VCaP (cell line): ENCODE measurements at regions not wholly inside any gene's neighbourhood (a gene's known extent, or its start where the extent isn't known, plus 50 kb on each side); places are given as distances from the start of the nearest gene placed in this dataset.

ENCODE experiments used
- H3K27ac ChIP-seq: fragments of 450-650 bp; 2 replicates; pipeline ENCODE4 v1.5.1; 2017
- CTCF ChIP-seq: fragments of 450-650 bp; conservative IDR thresholded peaks from 2 replicates; pipeline ENCODE4 v1.5.1; 2017; ENCODE audit warnings: mild to moderate bottlenecking, moderate library complexity

DNA sequence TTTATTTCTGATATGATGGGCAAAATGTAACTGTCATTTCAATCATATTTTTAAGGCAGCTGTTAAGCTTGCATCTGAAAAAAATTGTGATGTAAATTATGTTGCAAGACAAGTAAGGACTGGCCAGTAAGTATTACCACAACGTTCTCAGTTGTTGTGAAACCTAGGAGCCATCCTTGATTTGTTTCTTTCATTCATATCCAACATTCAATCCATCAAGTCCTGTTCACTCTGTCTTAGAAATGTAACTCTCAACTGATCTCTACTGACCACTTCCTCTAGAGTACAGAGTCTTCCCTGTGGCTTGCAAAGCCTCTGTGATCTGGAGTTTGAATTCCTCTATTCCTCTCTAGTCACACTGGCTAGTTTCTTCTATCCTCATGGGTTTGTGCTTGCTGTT lies 161.4 kb upstream of the MAD2L1 start:
- TF ChIP-seq CTCF: no peak
- H3K27ac ChIP-seq: no peak overlapping the region

- H3K27ac ChIP-seq: no peak overlapping the region
- TF ChIP-seq CTCF: no peak
Measured at GRCh38 chr4:120227554-120227953, 160.9 kb upstream of the MAD2L1 start.

DNA sequence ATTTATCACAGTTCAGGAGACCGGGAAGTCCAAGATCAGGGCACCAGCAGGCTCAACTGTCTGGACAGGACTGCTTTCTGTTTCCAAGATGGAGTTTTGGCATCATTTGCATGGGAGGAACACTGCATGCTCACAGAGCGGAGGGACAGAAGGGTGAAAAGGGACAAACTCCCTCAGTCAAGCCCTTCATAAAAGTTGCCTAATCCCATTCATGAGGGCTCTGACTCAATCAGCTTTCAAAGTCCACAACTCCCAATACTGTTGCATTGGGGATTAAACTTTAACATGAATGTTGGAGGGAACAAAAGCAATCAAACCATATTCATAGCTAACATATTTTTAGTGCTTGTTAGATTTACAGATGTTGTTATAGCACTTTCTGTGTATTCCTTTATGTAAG lies 158.9 kb upstream of the MAD2L1 start:
- no peak for TF ChIP-seq CTCF
- H3K27ac ChIP-seq: no peak overlapping the region

DNA sequence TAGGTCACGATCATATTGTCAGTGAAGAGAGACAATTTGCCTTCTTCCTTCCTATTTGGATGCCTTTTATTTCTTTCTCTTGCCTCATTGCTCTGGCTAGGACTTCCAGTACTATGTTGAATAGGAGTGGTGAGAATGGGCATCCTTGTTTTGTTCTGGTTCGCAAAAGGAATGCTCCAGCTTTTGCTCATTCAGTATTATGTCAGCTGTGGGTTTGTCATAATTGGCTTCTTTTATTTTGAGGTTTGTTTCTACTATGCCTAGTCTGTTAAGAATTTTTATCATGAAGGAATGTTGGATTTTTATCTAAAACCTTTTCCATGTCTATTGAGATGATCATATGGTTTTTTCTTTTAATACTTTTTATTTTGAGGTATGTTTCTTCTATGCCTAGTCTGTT lies 152.3 kb upstream of the MAD2L1 start:
- no peak overlapping the region for H3K27ac ChIP-seq
- no peak for TF ChIP-seq CTCF

- no peak overlapping the region for H3K27ac ChIP-seq
- no peak for TF ChIP-seq CTCF
Measured at GRCh38 chr4:120215350-120215749, 148.7 kb upstream of the MAD2L1 start.

DNA sequence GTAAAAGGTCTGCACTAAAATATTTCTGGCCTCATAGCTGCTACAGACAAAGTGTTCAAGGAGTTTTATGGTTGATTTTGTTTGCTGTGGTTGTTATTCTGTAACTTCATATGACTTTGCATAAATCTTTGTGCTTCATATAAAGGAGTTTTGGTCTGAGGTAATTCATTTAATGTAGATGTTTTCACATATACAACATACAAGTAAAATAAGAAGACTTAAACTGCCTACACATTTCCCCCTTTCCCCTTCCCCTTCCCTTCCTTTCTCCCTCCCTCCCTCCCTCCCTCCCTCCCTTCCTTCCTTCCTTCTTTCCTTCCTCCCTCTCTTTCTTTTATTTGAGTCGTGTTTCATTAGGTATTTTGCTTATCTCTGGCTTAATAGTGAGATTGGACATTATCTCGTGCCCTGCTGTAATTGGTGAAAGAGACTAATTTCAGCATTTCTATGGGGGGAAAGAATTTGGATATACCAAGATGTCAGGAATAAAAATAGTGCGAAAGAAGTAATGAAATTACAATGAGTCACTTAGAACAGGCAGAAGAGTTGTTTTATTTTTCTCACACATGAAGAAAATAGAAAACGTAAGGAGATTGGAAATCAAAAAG lies 144.9 kb upstream of the MAD2L1 start:
- TF ChIP-seq CTCF: no peak
- no peak overlapping the region for H3K27ac ChIP-seq

GRCh38 chr4:120209706-120210105 lies 143.1 kb upstream of the MAD2L1 start:
- no peak for TF ChIP-seq CTCF
- H3K27ac ChIP-seq: no peak overlapping the region
